Smooth muscle cell (in vitro differentiated cells): ENCODE measurements at regions not wholly inside any gene's neighbourhood (a gene's known extent, or its start where the extent isn't known, plus 50 kb on each side); places are given as distances from the start of the nearest gene placed in this dataset.
A peak's percentile ranks its signal among the peaks of the same experiment; 100 is the strongest.

Source experiments
- DNase-seq: peaks from one replicate; lab custom pipeline; 2025; ENCODE audit not compliant: unreplicated experiment; lab: John Stamatoyannopoulos, UW
- H2AFZ ChIP-seq: fragments of 200-600 bp; sonication (generic); 2 replicates; pipeline ENCODE4 v1.6.0; 2016; ENCODE audit warnings: antibody characterized with exemption, low read depth, mild to moderate bottlenecking
- H3F3A ChIP-seq: fragments of 200-600 bp; sonication (generic); 2 replicates; pipeline ENCODE4 v1.6.0; 2017; ENCODE audit warnings: antibody characterized with exemption, low read depth
- H3K27ac ChIP-seq: fragments of 200-600 bp; sonication (generic); 2 replicates; pipeline ENCODE4 v1.5.1; 2016; ENCODE audit warnings: low read depth, mild to moderate bottlenecking
- H3K27me3 ChIP-seq: fragments of 200-600 bp; sonication (generic); 2 replicates; pipeline ENCODE4 v1.6.1; 2016; ENCODE audit warnings: low read depth, mild to moderate bottlenecking
- H3K36me3 ChIP-seq: fragments of 200-600 bp; sonication (generic); 2 replicates; pipeline ENCODE4 v1.5.1; 2016; ENCODE audit warnings: low read depth
- H3K4me1 ChIP-seq: fragments of 200-600 bp; sonication (generic); 2 replicates; pipeline ENCODE4 v1.5.1; 2016; ENCODE audit warnings: low read depth
- H3K4me2 ChIP-seq: fragments of 200-600 bp; sonication (generic); 2 replicates; pipeline ENCODE4 v1.6.0; 2016; ENCODE audit warnings: mild to moderate bottlenecking
- H3K4me3 ChIP-seq: fragments of 200-600 bp; sonication (generic); 2 replicates; pipeline ENCODE4 v1.5.1; 2016; ENCODE audit warnings: mild to moderate bottlenecking
- H3K79me2 ChIP-seq: fragments of 200-600 bp; sonication (generic); 2 replicates; pipeline ENCODE4 v1.6.0; 2016; ENCODE audit warnings: low read depth, mild to moderate bottlenecking
- H3K9ac ChIP-seq: fragments of 200-600 bp; sonication (generic); 2 replicates; pipeline ENCODE4 v1.6.0; 2016; ENCODE audit warnings: low read depth
- H3K9me3 ChIP-seq: fragments of 200-600 bp; sonication (generic); replicated peaks from 2 replicates; pipeline ENCODE4 v1.5.1; 2016; ENCODE audit warnings: low read depth
- H4K20me1 ChIP-seq: fragments of 200-600 bp; sonication (generic); 2 replicates; pipeline ENCODE4 v1.6.0; 2016; ENCODE audit warnings: low read depth
- WGBS: methylation state at CpG from one replicate; pipeline ENCODE4 v1.1.7; 2016; ENCODE audit warnings: low lambda C conversion rate; 5-methylcytosine and 5-hydroxymethylcytosine counted together
- TF ChIP-seq, protein P1 (sequence below): fragments of 200-600 bp; sonication (generic); IDR thresholded peaks from 2 replicates; pipeline ENCODE4 v1.5.1; 2017; ENCODE audit warnings: borderline replicate concordance, mild to moderate bottlenecking, antibody characterized with exemption; ENCODE audit not compliant: insufficient read depth, poor library complexity, severe bottlenecking

DNA sequence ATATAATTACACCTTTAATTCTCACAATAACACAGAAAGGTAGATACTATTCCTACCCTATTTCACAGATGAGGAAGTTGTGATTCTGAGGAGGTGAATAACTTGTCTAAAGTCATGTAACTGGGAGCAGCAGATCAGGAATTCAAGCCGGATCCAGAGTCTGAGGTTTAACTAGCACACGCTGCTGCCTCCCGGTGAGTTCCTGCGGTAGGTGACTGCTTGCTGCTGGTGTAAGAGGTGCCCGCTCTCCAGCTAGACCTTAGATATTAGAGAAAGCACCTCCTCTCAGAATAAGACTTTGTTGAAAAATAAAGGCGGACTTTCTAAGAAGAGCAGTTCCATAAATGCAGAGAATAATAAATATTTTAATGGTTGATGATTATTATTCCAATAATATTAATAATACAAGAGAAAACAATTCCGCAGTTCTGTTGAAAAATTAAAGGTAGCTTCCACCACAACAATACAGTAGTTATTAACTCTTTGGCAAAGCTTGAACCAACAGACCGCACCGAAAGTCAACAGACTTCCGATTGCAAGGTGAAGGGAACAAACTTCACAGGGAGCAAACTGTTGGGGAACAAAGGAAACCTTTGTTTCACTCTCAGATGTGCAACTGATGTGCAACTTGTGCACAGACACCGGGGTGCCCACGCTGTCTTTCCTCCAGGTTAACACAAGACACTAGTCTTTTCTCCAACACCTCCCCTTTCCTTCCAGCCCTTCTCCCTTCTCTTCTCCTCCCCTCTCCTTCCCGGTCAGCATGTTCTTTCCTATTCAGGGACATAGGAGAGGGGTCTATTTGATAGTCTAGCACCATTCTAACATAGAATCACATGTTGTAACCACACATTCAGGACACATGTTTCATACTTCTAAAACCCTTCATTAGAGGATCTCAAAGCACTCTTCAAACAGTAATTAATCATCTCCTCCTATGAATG, 73.2 kb upstream of the EGLN3 start:
- WGBS, result 83% methylated on average over 13 of the region's 13 CpGs
- H3K27me3 ChIP-seq, result peaks cover 28% of the 10 kb centered on the region
- no peak overlapping the region for H3K9ac ChIP-seq
- no peak overlapping the region for H3K4me2 ChIP-seq
- no peaks in the 10 kb centered on the region for H3K79me2 ChIP-seq
- no peaks in the 10 kb centered on the region for H4K20me1 ChIP-seq
- no peak overlapping the region for H3K4me3 ChIP-seq
- H3K9me3 ChIP-seq, result no peaks in the 10 kb centered on the region
- no peak for DNase-seq
- TF ChIP-seq, protein P1, sequence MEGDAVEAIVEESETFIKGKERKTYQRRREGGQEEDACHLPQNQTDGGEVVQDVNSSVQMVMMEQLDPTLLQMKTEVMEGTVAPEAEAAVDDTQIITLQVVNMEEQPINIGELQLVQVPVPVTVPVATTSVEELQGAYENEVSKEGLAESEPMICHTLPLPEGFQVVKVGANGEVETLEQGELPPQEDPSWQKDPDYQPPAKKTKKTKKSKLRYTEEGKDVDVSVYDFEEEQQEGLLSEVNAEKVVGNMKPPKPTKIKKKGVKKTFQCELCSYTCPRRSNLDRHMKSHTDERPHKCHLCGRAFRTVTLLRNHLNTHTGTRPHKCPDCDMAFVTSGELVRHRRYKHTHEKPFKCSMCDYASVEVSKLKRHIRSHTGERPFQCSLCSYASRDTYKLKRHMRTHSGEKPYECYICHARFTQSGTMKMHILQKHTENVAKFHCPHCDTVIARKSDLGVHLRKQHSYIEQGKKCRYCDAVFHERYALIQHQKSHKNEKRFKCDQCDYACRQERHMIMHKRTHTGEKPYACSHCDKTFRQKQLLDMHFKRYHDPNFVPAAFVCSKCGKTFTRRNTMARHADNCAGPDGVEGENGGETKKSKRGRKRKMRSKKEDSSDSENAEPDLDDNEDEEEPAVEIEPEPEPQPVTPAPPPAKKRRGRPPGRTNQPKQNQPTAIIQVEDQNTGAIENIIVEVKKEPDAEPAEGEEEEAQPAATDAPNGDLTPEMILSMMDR, result no peak
- H3K4me1 ChIP-seq, result no peaks in the 10 kb centered on the region
- no peak overlapping the region for H3K27ac ChIP-seq
- H3F3A ChIP-seq, result no peaks in the 10 kb centered on the region
- no peaks in the 10 kb centered on the region for H3K36me3 ChIP-seq
- H2AFZ ChIP-seq, result peak overlapping the region; percentile 30

GRCh38 chr14:34021096-34021495, 70.2 kb upstream of the EGLN3 start:
- TF ChIP-seq, protein P1, result no peak
- Histone ChIP-seq H2AFZ (no peak overlapping the region), H3K27me3 (peaks cover 52% of the 10 kb centered on the region), H4K20me1 (no peaks in the 10 kb centered on the region), H3K27ac (no peak overlapping the region), H3K36me3 (no peaks in the 10 kb centered on the region), H3F3A (no peaks in the 10 kb centered on the region), H3K4me3 (no peak overlapping the region), H3K4me2 (no peak overlapping the region), H3K79me2 (no peaks in the 10 kb centered on the region), H3K4me1 (peaks cover 7% of the 10 kb centered on the region), H3K9me3 (no peaks in the 10 kb centered on the region), H3K9ac (no peak overlapping the region)
- WGBS, result 97% methylated on average over 3 of the region's 3 CpGs
- no peak for DNase-seq

DNA sequence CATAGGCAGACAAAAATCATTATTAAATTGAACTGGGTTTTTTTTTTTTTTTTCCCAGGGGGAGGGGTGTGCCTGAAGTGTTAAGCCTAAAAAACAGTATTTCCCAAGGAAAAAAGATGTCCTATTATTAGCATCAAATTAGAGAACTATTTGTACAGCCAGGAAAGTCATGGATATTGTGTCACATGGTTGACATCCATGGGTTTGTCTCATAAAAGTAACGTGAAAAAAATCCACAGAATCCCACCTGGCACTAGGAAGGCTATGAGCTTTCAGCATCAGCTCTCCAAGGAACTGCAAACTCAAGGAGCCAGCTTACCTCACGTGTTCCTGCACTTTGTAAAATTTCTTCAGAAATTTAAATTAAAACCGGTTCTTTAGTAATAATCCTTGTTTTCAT, 69.1 kb upstream of the EGLN3 start:
- TF ChIP-seq, protein P1, result no peak
- Histone ChIP-seq H3K4me1 (peaks cover 7% of the 10 kb centered on the region), H2AFZ (no peak overlapping the region), H3K79me2 (no peaks in the 10 kb centered on the region), H3K9ac (no peak overlapping the region), H3K4me2 (no peak overlapping the region), H3K27me3 (peaks cover 52% of the 10 kb centered on the region), H3K4me3 (no peak overlapping the region), H3F3A (no peaks in the 10 kb centered on the region), H4K20me1 (no peaks in the 10 kb centered on the region), H3K27ac (no peak overlapping the region), H3K9me3 (no peaks in the 10 kb centered on the region), H3K36me3 (no peaks in the 10 kb centered on the region)
- WGBS, result 92% methylated on average over 3 of the region's 3 CpGs
- DNase-seq, result no peak
